GM19467 (cell line): ENCODE measurements at regions not wholly inside any gene's neighbourhood (a gene's known extent, or its start where the extent isn't known, plus 50 kb on each side); places are given as distances from the start of the nearest gene placed in this dataset.

ENCODE experiments used
- ATAC-seq: cut with Tn5 transposase; IDR thresholded peaks from one replicate; pipeline ENCODE4 v1.9.1; 2021; ENCODE audit warnings: mild to moderate bottlenecking, moderate library complexity; ENCODE audit not compliant: unreplicated experiment

- ATAC-seq, result no peak
Measured at GRCh38 chr1:87717157-87717670, 388.5 kb downstream of the LMO4 start.

GRCh38 chr1:87718241-87718950 is 389.7 kb downstream of the LMO4 start:
- ATAC-seq, result no peak

- no peak for ATAC-seq
Measured at GRCh38 chr1:87719658-87720057, 391.0 kb downstream of the LMO4 start.

GRCh38 chr1:87720561-87720960 is 391.9 kb downstream of the LMO4 start:
- no peak for ATAC-seq

GRCh38 chr1:87723193-87723592 is 394.5 kb downstream of the LMO4 start:
- no peak for ATAC-seq

GRCh38 chr1:87728169-87728568 is 399.5 kb downstream of the LMO4 start:
- ATAC-seq, result no peak

- ATAC-seq, result no peak
Measured at GRCh38 chr1:87730274-87731216, 401.9 kb downstream of the LMO4 start.

- ATAC-seq, result no peak
Measured at GRCh38 chr1:87733386-87733785, 404.7 kb downstream of the LMO4 start.

- no peak for ATAC-seq
Measured at GRCh38 chr1:87735750-87736149, 407.1 kb downstream of the LMO4 start.

GRCh38 chr1:87739141-87739540 is 410.5 kb downstream of the LMO4 start:
- no peak for ATAC-seq

- no peak for ATAC-seq
Measured at GRCh38 chr1:87739704-87740103, 411.0 kb downstream of the LMO4 start.

GRCh38 chr1:87743256-87743655 is 414.6 kb downstream of the LMO4 start:
- ATAC-seq, result no peak

GRCh38 chr1:87744056-87744455 is 415.4 kb downstream of the LMO4 start:
- no peak for ATAC-seq

GRCh38 chr1:87744763-87745162 is 416.1 kb downstream of the LMO4 start:
- no peak for ATAC-seq

- ATAC-seq, result no peak
Measured at GRCh38 chr1:87753366-87753765, 424.7 kb downstream of the LMO4 start.

GRCh38 chr1:87754139-87754538 is 425.5 kb downstream of the LMO4 start:
- ATAC-seq, result no peak

GRCh38 chr1:87757676-87758075 is 429.0 kb downstream of the LMO4 start:
- ATAC-seq, result no peak

GRCh38 chr1:87759421-87760087 is 430.9 kb downstream of the LMO4 start:
- ATAC-seq, result no peak

GRCh38 chr1:87760155-87760554 is 431.5 kb downstream of the LMO4 start:
- ATAC-seq, result no peak

GRCh38 chr1:87760654-87761053 is 432.0 kb downstream of the LMO4 start:
- ATAC-seq, result no peak

GRCh38 chr1:87763483-87763882 is 434.8 kb downstream of the LMO4 start:
- ATAC-seq, result no peak
